Breast epithelium (tissue), 3 donors: ENCODE measurements at regions not wholly inside any gene's neighbourhood (a gene's known extent, or its start where the extent isn't known, plus 50 kb on each side); places are given as distances from the start of the nearest gene placed in this dataset.

Experiments used
- CTCF ChIP-seq, 3 donors: fragments of 450-650 bp; IDR thresholded peaks; one replicate each; pipeline ENCODE4 v1.5.1; 2016 to 2017; ENCODE audit warnings: antibody characterized with exemption in 3 of 3, mild to moderate bottlenecking in 3 of 3, moderate library complexity in 3 of 3
- POLR2A ChIP-seq: fragments of 450-650 bp; IDR thresholded peaks from one replicate; pipeline ENCODE4 v1.6.1; 2016; ENCODE audit warnings: antibody characterized with exemption, mild to moderate bottlenecking, moderate library complexity
- POLR2AphosphoS5 ChIP-seq, 3 donors: sonication (generic); formaldehyde crosslinking; IDR thresholded peaks; one replicate each; pipeline ENCODE4 v1.6.1; 2017; ENCODE audit warnings: antibody characterized with exemption in 3 of 3

- no peak for TF ChIP-seq CTCF (IDR thresholded peaks at IDR 0.05)
- no peak for TF ChIP-seq POLR2A
- no peak for TF ChIP-seq POLR2AphosphoS5 (IDR thresholded peaks at IDR 0.05)
These were observed 810.8 kb downstream of the OLFM4 start for GRCh38 chr13:53839461-53839860.
